GM23338 (cell line): ENCODE measurements at regions not wholly inside any gene's neighbourhood (a gene's known extent, or its start where the extent isn't known, plus 50 kb on each side); places are given as distances from the start of the nearest gene placed in this dataset.

Source experiments
- ATAC-seq: fragments of 200-7000 bp; cut with Tn5 transposase; 3 replicates; pipeline ENCODE4 v1.9.1; 2020
- DNase-seq: peaks from one replicate; pipeline ENCODE4 v3.0.0-alpha.2; 2015; ENCODE audit warnings: low spot score
- H2AFZ ChIP-seq: fragments of 200-600 bp; sonication (generic); 2 replicates; pipeline ENCODE4 v1.8.0; 2016; ENCODE audit warnings: antibody characterized with exemption, mild to moderate bottlenecking, moderate library complexity
- H3F3A ChIP-seq: fragments of 200-600 bp; sonication (generic); replicated peaks from 2 replicates; pipeline ENCODE4 v1.8.0; 2017; ENCODE audit warnings: antibody characterized with exemption, mixed run types, low read depth
- H3K27ac ChIP-seq: fragments of 200-600 bp; sonication (generic); 2 replicates; pipeline ENCODE4 v1.6.1; 2016; ENCODE audit warnings: low read depth
- H3K27me3 ChIP-seq: fragments of 200-600 bp; sonication (generic); 2 replicates; pipeline ENCODE4 v1.8.0; 2016; ENCODE audit warnings: mild to moderate bottlenecking, mixed run types, moderate library complexity; ENCODE audit not compliant: insufficient read depth
- H3K36me3 ChIP-seq: fragments of 200-600 bp; sonication (generic); 2 replicates; pipeline ENCODE4 v1.8.0; 2016; ENCODE audit warnings: mild to moderate bottlenecking; ENCODE audit not compliant: insufficient read depth
- H3K4me1 ChIP-seq: fragments of 200-600 bp; sonication (generic); 2 replicates; pipeline ENCODE4 v1.8.0; 2016; ENCODE audit warnings: mild to moderate bottlenecking, moderate library complexity; ENCODE audit not compliant: insufficient read depth
- H3K4me2 ChIP-seq: fragments of 200-600 bp; sonication (generic); 2 replicates; pipeline ENCODE4 v1.7.1; 2017; ENCODE audit warnings: mixed run types
- H3K4me3 ChIP-seq: fragments of 200-600 bp; sonication (generic); 2 replicates; pipeline ENCODE4 v1.6.1; 2016; ENCODE audit warnings: mixed run types
- H3K79me2 ChIP-seq: fragments of 200-600 bp; sonication (generic); replicated peaks from 2 replicates; pipeline ENCODE4 v1.8.0; 2017; ENCODE audit warnings: mild to moderate bottlenecking; ENCODE audit not compliant: insufficient read depth
- H3K9me2 ChIP-seq: fragments of 200-600 bp; sonication (generic); 2 replicates; pipeline ENCODE4 v1.8.0; 2017; ENCODE audit not compliant: insufficient read depth
- H4K20me1 ChIP-seq: fragments of 200-600 bp; sonication (generic); replicated peaks from 2 replicates; pipeline ENCODE4 v1.8.0; 2017; ENCODE audit warnings: mild to moderate bottlenecking; ENCODE audit not compliant: insufficient read depth
- H3K27ac Mint-ChIP-seq: 2 replicates; pipeline ENCODE4 v1.8.0; 2020; ENCODE audit warnings: inconsistent platforms, mild to moderate bottlenecking, moderate library complexity, mixed read lengths
- H3K27me3 Mint-ChIP-seq: 3 replicates; pipeline ENCODE4 v1.8.0; 2022; ENCODE audit warnings: low read depth, mild to moderate bottlenecking, moderate library complexity, mixed read lengths, inconsistent platforms; ENCODE audit not compliant: insufficient read depth, poor library complexity
- H3K36me3 Mint-ChIP-seq: 3 replicates; pipeline ENCODE4 v1.8.0; 2021; ENCODE audit warnings: low read depth, mild to moderate bottlenecking, inconsistent platforms, moderate library complexity, mixed read lengths
- H3K4me1 Mint-ChIP-seq: 3 replicates; pipeline ENCODE4 v1.8.0; 2020; ENCODE audit warnings: mild to moderate bottlenecking, inconsistent platforms, mixed read lengths
- H3K4me3 Mint-ChIP-seq: 3 replicates; pipeline ENCODE4 v1.8.0; 2021; ENCODE audit warnings: moderate library complexity, mild to moderate bottlenecking, inconsistent platforms, mixed read lengths
- H3K9me3 Mint-ChIP-seq: 3 replicates; pipeline ENCODE4 v1.8.0; 2020; ENCODE audit warnings: moderate library complexity, mild to moderate bottlenecking, inconsistent platforms, mixed read lengths
- CREB1 ChIP-seq: fragments of 250-450 bp; sonication (Bioruptor Pico); IDR thresholded peaks from 2 replicates; pipeline ENCODE4 v1.5.0; 2020; ENCODE audit warnings: low read depth, mild to moderate bottlenecking, moderate library complexity
- ETS1 ChIP-seq: IDR thresholded peaks from 2 replicates; pipeline ENCODE4 v1.6.1; 2016; ENCODE audit warnings: antibody characterized with exemption
- EZH2 ChIP-seq: fragments of 200-600 bp; sonication (generic); IDR thresholded peaks from one replicate; pipeline ENCODE4 v1.8.0; 2017; ENCODE audit warnings: antibody characterized with exemption, mild to moderate bottlenecking, low read depth; ENCODE audit not compliant: unreplicated experiment
- EZH2phosphoT487 ChIP-seq: fragments of 200-600 bp; sonication (generic); IDR thresholded peaks from one replicate; pipeline ENCODE4 v1.8.1; 2018; ENCODE audit warnings: antibody characterized with exemption; ENCODE audit not compliant: unreplicated experiment
- JUNB ChIP-seq: IDR thresholded peaks from one replicate; pipeline ENCODE4 v1.6.1; 2016; ENCODE audit warnings: antibody characterized with exemption; ENCODE audit not compliant: unreplicated experiment
- NANOG ChIP-seq: IDR thresholded peaks from 2 replicates; pipeline ENCODE4 v1.6.1; 2016; ENCODE audit warnings: antibody characterized with exemption, borderline replicate concordance
- POLR2AphosphoS5 ChIP-seq: IDR thresholded peaks from 2 replicates; pipeline ENCODE4 v1.6.1; 2016; ENCODE audit warnings: antibody characterized with exemption, low read depth
- REST ChIP-seq: IDR thresholded peaks from one replicate; pipeline ENCODE4 v1.6.1; 2018; ENCODE audit warnings: antibody characterized with exemption; ENCODE audit not compliant: unreplicated experiment
- STAT1 ChIP-seq: IDR thresholded peaks from one replicate; pipeline ENCODE4 v1.6.1; 2016; ENCODE audit warnings: antibody characterized with exemption; ENCODE audit not compliant: unreplicated experiment
- ZNF114 ChIP-seq: fragments of 250-450 bp; sonication (Bioruptor Pico); IDR thresholded peaks from 2 replicates; pipeline ENCODE4 v1.5.0; 2020; ENCODE audit warnings: mild to moderate bottlenecking, moderate library complexity
- ZNF331 ChIP-seq: fragments of 250-450 bp; sonication (Bioruptor Pico); IDR thresholded peaks from 2 replicates; pipeline ENCODE4 v1.5.0; 2020; ENCODE audit warnings: low read depth, mild to moderate bottlenecking, moderate library complexity
- ZNF462 ChIP-seq: fragments of 250-450 bp; sonication (Bioruptor Pico); IDR thresholded peaks from 2 replicates; pipeline ENCODE4 v1.5.0; 2020; ENCODE audit warnings: mild to moderate bottlenecking, moderate library complexity
- TF ChIP-seq, protein P1 (sequence below), 2 experiments: fragments of 200-600 bp in 1 of 2; sonication (generic) in 1 of 2; conservative IDR thresholded peaks; 2 replicates each; pipeline versions ENCODE4 v1.5.1 to v1.6.1; 2016 to 2017; ENCODE audit warnings: antibody characterized with exemption in 2 of 2, low read depth in 2 of 2, mild to moderate bottlenecking in 2 of 2, moderate library complexity in 1 of 2

- Histone ChIP-seq H3K27ac (no peak overlapping the region), H3K79me2 (no peaks in the 10 kb centered on the region), H3K4me2 (no peak overlapping the region), H3F3A (no peaks in the 10 kb centered on the region), H2AFZ (peak overlapping the region; percentile 83; the same call in 1 of the 2 replicates), H3K4me1 (no peaks in the 10 kb centered on the region), H4K20me1 (no peaks in the 10 kb centered on the region), H3K27me3 (no peaks in the 10 kb centered on the region), H3K4me3 (no peak overlapping the region), H3K36me3 (no peaks in the 10 kb centered on the region; the same call in 1 of the 2 replicates), H3K9me2 (no peaks in the 10 kb centered on the region)
- Mint-ChIP-seq H3K27me3 (peaks cover 4% of the 10 kb centered on the region), H3K36me3 (no peaks in the 10 kb centered on the region), H3K4me3 (no peak overlapping the region), H3K4me1 (no peaks in the 10 kb centered on the region; the same call in 2 of the 3 replicates), H3K27ac (no peak overlapping the region), H3K9me3 (no peaks in the 10 kb centered on the region)
- ATAC-seq (no peak), DNase-seq (no peak)
- TF ChIP-seq NANOG (no peak), ZNF462 (CRISPR knock-in tag) (no peak), EZH2 (no peak), REST (no peak), STAT1 (no peak), ZNF331 (CRISPR knock-in tag) (no peak), EZH2phosphoT487 (no peak), ZNF114 (CRISPR knock-in tag) (no peak), JUNB (no peak), ETS1 (no peak), POLR2AphosphoS5 (no peak), CREB1 (CRISPR knock-in tag) (no peak)
- TF ChIP-seq, protein P1, sequence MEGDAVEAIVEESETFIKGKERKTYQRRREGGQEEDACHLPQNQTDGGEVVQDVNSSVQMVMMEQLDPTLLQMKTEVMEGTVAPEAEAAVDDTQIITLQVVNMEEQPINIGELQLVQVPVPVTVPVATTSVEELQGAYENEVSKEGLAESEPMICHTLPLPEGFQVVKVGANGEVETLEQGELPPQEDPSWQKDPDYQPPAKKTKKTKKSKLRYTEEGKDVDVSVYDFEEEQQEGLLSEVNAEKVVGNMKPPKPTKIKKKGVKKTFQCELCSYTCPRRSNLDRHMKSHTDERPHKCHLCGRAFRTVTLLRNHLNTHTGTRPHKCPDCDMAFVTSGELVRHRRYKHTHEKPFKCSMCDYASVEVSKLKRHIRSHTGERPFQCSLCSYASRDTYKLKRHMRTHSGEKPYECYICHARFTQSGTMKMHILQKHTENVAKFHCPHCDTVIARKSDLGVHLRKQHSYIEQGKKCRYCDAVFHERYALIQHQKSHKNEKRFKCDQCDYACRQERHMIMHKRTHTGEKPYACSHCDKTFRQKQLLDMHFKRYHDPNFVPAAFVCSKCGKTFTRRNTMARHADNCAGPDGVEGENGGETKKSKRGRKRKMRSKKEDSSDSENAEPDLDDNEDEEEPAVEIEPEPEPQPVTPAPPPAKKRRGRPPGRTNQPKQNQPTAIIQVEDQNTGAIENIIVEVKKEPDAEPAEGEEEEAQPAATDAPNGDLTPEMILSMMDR (conservative IDR thresholded peaks at IDR 0.05; ENCODE audit: low read depth in 2 of 2) = no peak
Measured at GRCh38 chr6:18053555-18054445, 66.4 kb upstream of the KIF13A start.
